ENCODE measurements at regions not wholly inside any gene's neighbourhood (a gene's known extent, or its start where the extent isn't known, plus 50 kb on each side); places are given as distances from the start of the nearest gene placed in this dataset.

- H3K79me1 ChIP-seq (ENCODE audit: low read depth, low read length), result no peaks in the 10 kb centered on the region
- no peak overlapping the region for H2BK20ac ChIP-seq (ENCODE audit: low read length)
- H2BK120ac ChIP-seq (replicated peaks; ENCODE audit: low read depth, low read length), result no peak overlapping the region
- H4K8ac ChIP-seq (ENCODE audit: extremely low read depth, insufficient read depth, low read length), result no peak overlapping the region
- 88% methylated on average over 2 of the region's 2 CpGs; no CpG with 5 or more reads in 1 of the 2 experiments for WGBS, 2 experiments (ENCODE audit: extremely low coverage in 1 of 2, insufficient coverage in 1 of 2, insufficient read length in 1 of 2, insufficient replicate concordance in 2 of 2, low coverage in 1 of 2, low lambda C conversion rate in 2 of 2, missing lambda C conversion rate in 1 of 2)
- H3K23me2 ChIP-seq (ENCODE audit: low read depth, low read length), result no peaks in the 10 kb centered on the region
- H3K4me3 ChIP-seq (ENCODE audit: extremely low read depth in 1 of 4, insufficient read depth in 2 of 4, low read depth in 3 of 4, low read length in 4 of 4), result no peak overlapping the region
- no peaks in the 10 kb centered on the region for H3K27me3 ChIP-seq (replicated peaks in 1 of 4; ENCODE audit: control insufficient read depth in 3 of 4, extremely low read depth in 1 of 4, insufficient read depth in 3 of 4, low read length in 3 of 4)
- H2BK5ac ChIP-seq (ENCODE audit: low read depth, low read length), result no peak overlapping the region
- CTCF ChIA-PET (ENCODE audit: partially characterized antibody), result interaction anchor here (0.9 to 2.9 kb wide), 3 partner anchors 11 to 312 kb away, joined by 3 to 16 read pairs (median 5); no protein-coding TSS in a partner anchor
- H3K18ac ChIP-seq (ENCODE audit: extremely low read depth, low read length), result no peak overlapping the region
- H3K4ac ChIP-seq (replicated peaks; ENCODE audit: insufficient read length, low read depth, low read length), result no peak overlapping the region
- no peaks in the 10 kb centered on the region for H3K36me3 ChIP-seq (ENCODE audit: control insufficient read depth in 2 of 4, insufficient read depth in 4 of 4, low read length in 3 of 4)
- POLR2A ChIA-PET (ENCODE audit: partially characterized antibody), result no interaction called here
- no peak overlapping the region for H4K5ac ChIP-seq (ENCODE audit: insufficient read length, low read depth, low read length)
- no peak overlapping the region for H3K27ac ChIP-seq (ENCODE audit: low read depth, low read length)
- H3K4me2 ChIP-seq (ENCODE audit: insufficient read depth in 1 of 2, low read depth in 2 of 2, low read length in 2 of 2), result no peak overlapping the region
- H3K79me2 ChIP-seq (ENCODE audit: control insufficient read depth in 1 of 2, insufficient read depth in 2 of 2, low read length in 2 of 2), result no peaks in the 10 kb centered on the region
- no peak overlapping the region for H3K56ac ChIP-seq (replicated peaks; ENCODE audit: insufficient read length, low read depth, low read length)
- no peak overlapping the region for H3K23ac ChIP-seq (ENCODE audit: insufficient read length)
- no peaks in the 10 kb centered on the region for H4K20me1 ChIP-seq (replicated peaks in 1 of 2; ENCODE audit: control insufficient read depth in 1 of 2, insufficient read depth in 2 of 2, low read length in 2 of 2)
- no peaks in the 10 kb centered on the region for H3K9me3 ChIP-seq (ENCODE audit: insufficient read depth in 2 of 2, low read depth in 1 of 2, low read length in 1 of 2)
- H2BK15ac ChIP-seq (ENCODE audit: low read length), result no peak overlapping the region
- H2AFZ ChIP-seq (ENCODE audit: low read length), result no peak overlapping the region
- no peak overlapping the region for H2AK5ac ChIP-seq (ENCODE audit: low read depth, low read length)
- DNase-seq (ENCODE audit: low read depth in 1 of 2, low spot score in 2 of 2), result no peak
- no peak overlapping the region for H3K9ac ChIP-seq (replicated peaks in 1 of 4; ENCODE audit: extremely low read depth in 1 of 4, low read depth in 3 of 4, low read length in 3 of 4)
- H3K4me1 ChIP-seq (replicated peaks in 1 of 4; ENCODE audit: control insufficient read depth in 3 of 4, insufficient read depth in 4 of 4, low read length in 3 of 4), result no peaks in the 10 kb centered on the region
- H3K14ac ChIP-seq (ENCODE audit: insufficient read length), result no peak overlapping the region
- H4K91ac ChIP-seq (replicated peaks; ENCODE audit: insufficient read length, low read length), result no peak overlapping the region
- no peak for FAIRE-seq
- H2BK12ac ChIP-seq (ENCODE audit: low read depth, low read length), result no peak overlapping the region
- no peak for TF ChIP-seq CHD7 (IDR thresholded peaks at IDR 0.05; ENCODE audit: insufficient replicate concordance, low read length)
These were observed 322.3 kb downstream of the LNPK start for GRCh38 chr2:175679728-175680127.

Measured in H1 (cell line).